ENCODE measurements at regions not wholly inside any gene's neighbourhood (a gene's known extent, or its start where the extent isn't known, plus 50 kb on each side); places are given as distances from the start of the nearest gene placed in this dataset.

DNA sequence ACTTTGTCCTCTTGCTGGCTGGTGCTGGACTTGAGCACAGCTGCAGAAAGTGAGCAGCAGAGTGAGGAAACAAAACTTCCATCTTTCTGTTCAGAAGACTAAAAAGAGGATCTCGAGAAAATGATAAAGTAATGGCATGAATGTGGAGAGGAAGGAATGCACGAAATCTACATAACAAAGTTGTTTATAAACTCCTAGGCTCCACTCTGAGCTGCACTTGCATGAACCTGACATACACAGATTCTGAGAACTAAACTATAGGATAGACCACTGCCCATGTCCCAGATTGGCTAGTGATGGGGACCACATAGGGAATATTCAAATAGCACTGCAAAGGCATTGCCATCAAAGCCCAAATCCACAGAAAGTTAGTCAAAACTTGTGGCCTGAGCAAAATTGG lies 121.1 kb upstream of the MON1B start:
- TF ChIP-seq EZH2phosphoT487 (IDR thresholded peaks at IDR 0.05; ENCODE audit: insufficient read depth, low read depth) = no peak
- no peak for TF ChIP-seq EZH2 (IDR thresholded peaks at IDR 0.05; ENCODE audit: insufficient read depth, poor library complexity, severe bottlenecking)
- in situ Hi-C loops (cut with MboI) = no loop called here
- Histone ChIP-seq H3K27me3 (replicated peaks; ENCODE audit: insufficient read depth) (no peaks in the 10 kb centered on the region), H3K9ac (no peak overlapping the region), H3K36me3 (ENCODE audit: low read depth) (no peaks in the 10 kb centered on the region), H3K4me2 (ENCODE audit: unreplicated experiment) (no peak overlapping the region), H4K20me1 (ENCODE audit: insufficient read depth) (no peaks in the 10 kb centered on the region), H3K9me3 (ENCODE audit: low read depth) (no peaks in the 10 kb centered on the region), H3F3A (ENCODE audit: insufficient read depth) (no peaks in the 10 kb centered on the region), H2AFZ (no peak overlapping the region), H3K9me2 (ENCODE audit: insufficient read depth) (no peaks in the 10 kb centered on the region), H3K27ac (no peak overlapping the region), H3K4me3 (no peak overlapping the region), H3K79me2 (ENCODE audit: insufficient read depth) (no peaks in the 10 kb centered on the region), H3K4me1 (ENCODE audit: insufficient read depth) (no peaks in the 10 kb centered on the region)
- DNase-seq = no peak
- WGBS, 2 experiments (ENCODE audit: low coverage in 1 of 2, low lambda C conversion rate in 2 of 2, missing lambda C conversion rate in 2 of 2) = 2% methylated on average over 2 of the region's 2 CpGs

DNA sequence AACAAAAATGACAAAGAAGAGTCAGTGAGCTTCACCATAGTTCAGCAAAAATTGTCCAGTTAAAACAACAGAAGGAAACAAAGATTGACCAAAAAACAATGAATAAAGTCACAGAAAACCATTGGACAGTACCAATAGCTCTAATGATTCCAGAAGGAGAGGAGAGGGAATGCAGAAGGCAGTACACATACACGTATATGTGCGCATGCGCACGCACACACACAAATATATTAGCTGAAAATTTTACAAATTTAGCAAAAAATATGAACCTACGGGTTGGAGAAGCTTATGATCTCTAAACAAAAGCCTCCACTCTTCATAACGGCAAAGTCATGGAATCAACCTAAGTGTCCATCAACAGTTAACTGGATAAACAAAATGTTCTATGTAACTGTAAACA lies 120.3 kb upstream of the MON1B start:
- H3K36me3 ChIP-seq (ENCODE audit: low read depth) = no peaks in the 10 kb centered on the region
- H3K9ac ChIP-seq = no peak overlapping the region
- DNase-seq = no peak
- H3K4me3 ChIP-seq = no peak overlapping the region
- TF ChIP-seq EZH2 (IDR thresholded peaks at IDR 0.05; ENCODE audit: insufficient read depth, poor library complexity, severe bottlenecking) (no peak), EZH2phosphoT487 (IDR thresholded peaks at IDR 0.05; ENCODE audit: insufficient read depth, low read depth) (no peak)
- no peak overlapping the region for H3K4me2 ChIP-seq (ENCODE audit: unreplicated experiment)
- H3F3A ChIP-seq (ENCODE audit: insufficient read depth) = no peaks in the 10 kb centered on the region
- in situ Hi-C loops (cut with MboI) = no loop called here
- WGBS, 2 experiments (ENCODE audit: low coverage in 1 of 2, low lambda C conversion rate in 2 of 2, missing lambda C conversion rate in 2 of 2) = 51 to 80% methylated on average over 6 of the region's 6 CpGs
- no peaks in the 10 kb centered on the region for H3K27me3 ChIP-seq (replicated peaks; ENCODE audit: insufficient read depth)
- H3K27ac ChIP-seq = no peak overlapping the region
- H3K9me2 ChIP-seq (ENCODE audit: insufficient read depth) = no peaks in the 10 kb centered on the region
- no peaks in the 10 kb centered on the region for H3K4me1 ChIP-seq (ENCODE audit: insufficient read depth)
- H2AFZ ChIP-seq = no peak overlapping the region
- no peaks in the 10 kb centered on the region for H3K79me2 ChIP-seq (ENCODE audit: insufficient read depth)
- no peaks in the 10 kb centered on the region for H3K9me3 ChIP-seq (ENCODE audit: low read depth)
- H4K20me1 ChIP-seq (ENCODE audit: insufficient read depth) = no peaks in the 10 kb centered on the region

GRCh38 chr16:77076839-77077238 lies 114.2 kb upstream of the MON1B start:
- TF ChIP-seq EZH2 (IDR thresholded peaks at IDR 0.05; ENCODE audit: insufficient read depth, poor library complexity, severe bottlenecking) (no peak), EZH2phosphoT487 (IDR thresholded peaks at IDR 0.05; ENCODE audit: insufficient read depth, low read depth) (no peak)
- Histone ChIP-seq H4K20me1 (ENCODE audit: insufficient read depth) (no peaks in the 10 kb centered on the region), H3K4me1 (ENCODE audit: insufficient read depth) (no peaks in the 10 kb centered on the region), H3K27me3 (replicated peaks; ENCODE audit: insufficient read depth) (no peaks in the 10 kb centered on the region), H3K9me2 (ENCODE audit: insufficient read depth) (no peaks in the 10 kb centered on the region), H3K4me3 (no peak overlapping the region), H3K27ac (no peak overlapping the region), H3K36me3 (ENCODE audit: low read depth) (no peaks in the 10 kb centered on the region), H3K9me3 (ENCODE audit: low read depth) (no peaks in the 10 kb centered on the region), H3K79me2 (ENCODE audit: insufficient read depth) (no peaks in the 10 kb centered on the region), H3F3A (ENCODE audit: insufficient read depth) (no peaks in the 10 kb centered on the region), H3K9ac (no peak overlapping the region), H2AFZ (no peak overlapping the region), H3K4me2 (ENCODE audit: unreplicated experiment) (no peak overlapping the region)
- in situ Hi-C loops (cut with MboI) = no loop called here
- WGBS, 2 experiments (ENCODE audit: low coverage in 1 of 2, low lambda C conversion rate in 2 of 2, missing lambda C conversion rate in 2 of 2) = 45 to 58% methylated on average over 5 of the region's 5 CpGs
- DNase-seq = no peak

- in situ Hi-C loops (cut with MboI) = no loop called here
- Histone ChIP-seq H4K20me1 (ENCODE audit: insufficient read depth) (no peaks in the 10 kb centered on the region), H2AFZ (no peak overlapping the region), H3K27ac (no peak overlapping the region), H3K36me3 (ENCODE audit: low read depth) (no peaks in the 10 kb centered on the region), H3K4me1 (ENCODE audit: insufficient read depth) (no peaks in the 10 kb centered on the region), H3K9ac (no peak overlapping the region), H3K79me2 (ENCODE audit: insufficient read depth) (no peaks in the 10 kb centered on the region), H3K4me3 (no peak overlapping the region), H3K27me3 (replicated peaks; ENCODE audit: insufficient read depth) (no peaks in the 10 kb centered on the region), H3K9me3 (ENCODE audit: low read depth) (no peaks in the 10 kb centered on the region), H3F3A (ENCODE audit: insufficient read depth) (no peaks in the 10 kb centered on the region), H3K9me2 (ENCODE audit: insufficient read depth) (no peaks in the 10 kb centered on the region), H3K4me2 (ENCODE audit: unreplicated experiment) (no peak overlapping the region)
- no peak for DNase-seq
- TF ChIP-seq EZH2 (IDR thresholded peaks at IDR 0.05; ENCODE audit: insufficient read depth, poor library complexity, severe bottlenecking) (no peak), EZH2phosphoT487 (IDR thresholded peaks at IDR 0.05; ENCODE audit: insufficient read depth, low read depth) (no peak)
- 29 to 32% methylated on average over 8 of the region's 8 CpGs for WGBS, 2 experiments (ENCODE audit: low coverage in 1 of 2, low lambda C conversion rate in 2 of 2, missing lambda C conversion rate in 2 of 2)
Observed at GRCh38 chr16:77077256-77077922, 113.6 kb upstream of the MON1B start.

DNA sequence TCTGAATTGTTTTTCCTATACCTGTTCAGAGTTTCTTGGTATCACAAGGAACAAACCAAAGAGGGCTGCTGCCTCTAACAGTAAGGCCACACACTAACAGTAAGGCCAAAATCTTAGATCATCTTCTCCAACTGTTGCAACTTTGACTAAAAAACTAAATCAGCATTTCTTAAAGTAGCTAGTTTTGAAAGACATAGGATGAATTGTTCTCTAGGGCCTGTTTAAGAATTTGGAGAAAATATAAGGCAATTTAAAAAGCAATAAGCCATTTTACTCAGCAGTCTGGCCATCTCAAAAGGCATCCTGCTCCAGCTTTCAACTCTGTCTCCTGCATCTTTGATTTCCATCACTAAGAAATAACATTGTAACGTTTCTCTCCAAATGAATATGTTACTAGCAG lies 105.0 kb upstream of the MON1B start:
- Histone ChIP-seq H2AFZ (no peak overlapping the region), H4K20me1 (ENCODE audit: insufficient read depth) (no peaks in the 10 kb centered on the region), H3K36me3 (ENCODE audit: low read depth) (no peaks in the 10 kb centered on the region), H3K79me2 (ENCODE audit: insufficient read depth) (no peaks in the 10 kb centered on the region), H3K27me3 (replicated peaks; ENCODE audit: insufficient read depth) (no peaks in the 10 kb centered on the region), H3F3A (ENCODE audit: insufficient read depth) (no peaks in the 10 kb centered on the region), H3K9me3 (ENCODE audit: low read depth) (no peaks in the 10 kb centered on the region), H3K4me3 (no peak overlapping the region), H3K9ac (no peak overlapping the region), H3K4me2 (ENCODE audit: unreplicated experiment) (no peak overlapping the region), H3K4me1 (ENCODE audit: insufficient read depth) (no peaks in the 10 kb centered on the region), H3K27ac (no peak overlapping the region), H3K9me2 (ENCODE audit: insufficient read depth) (no peaks in the 10 kb centered on the region)
- WGBS, 2 experiments (ENCODE audit: low coverage in 1 of 2, low lambda C conversion rate in 2 of 2, missing lambda C conversion rate in 2 of 2) = 2 to 7% methylated on average over 1 of the region's 1 CpG
- TF ChIP-seq EZH2phosphoT487 (IDR thresholded peaks at IDR 0.05; ENCODE audit: insufficient read depth, low read depth) (no peak), EZH2 (IDR thresholded peaks at IDR 0.05; ENCODE audit: insufficient read depth, poor library complexity, severe bottlenecking) (no peak)
- DNase-seq = no peak
- in situ Hi-C loops (cut with MboI) = no loop called here
